HT-29 (cell line): ENCODE measurements at regions not wholly inside any gene's neighbourhood (a gene's known extent, or its start where the extent isn't known, plus 50 kb on each side); places are given as distances from the start of the nearest gene placed in this dataset.

ENCODE experiments used
- DNase-seq: peaks from one replicate; pipeline ENCODE4 v3.0.0-alpha.2; 2015; ENCODE audit warnings: low spot score

- DNase-seq = no peak
Measured at GRCh38 chrX:11952176-11952720, 186.0 kb upstream of the FRMPD4 start.

DNA sequence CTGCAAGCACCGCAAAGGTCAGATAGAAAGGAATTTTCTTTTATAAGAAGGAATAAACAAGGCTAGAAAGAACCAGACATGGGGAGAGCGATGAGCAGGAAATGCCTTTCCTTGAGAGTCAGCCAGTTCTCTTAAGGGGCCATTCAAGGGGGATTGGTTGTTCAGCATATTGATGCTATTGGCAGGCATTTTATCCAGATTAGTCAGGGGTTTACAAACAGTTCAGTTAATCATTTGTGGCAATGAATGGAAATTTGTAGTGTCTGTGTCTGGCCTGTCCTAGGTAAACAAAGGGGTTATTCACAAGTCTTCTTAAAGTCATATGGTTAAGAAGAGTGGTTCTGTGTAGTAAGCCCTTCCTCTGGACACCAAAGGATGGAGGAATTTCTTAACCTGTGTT is 184.7 kb upstream of the FRMPD4 start:
- no peak for DNase-seq

DNA sequence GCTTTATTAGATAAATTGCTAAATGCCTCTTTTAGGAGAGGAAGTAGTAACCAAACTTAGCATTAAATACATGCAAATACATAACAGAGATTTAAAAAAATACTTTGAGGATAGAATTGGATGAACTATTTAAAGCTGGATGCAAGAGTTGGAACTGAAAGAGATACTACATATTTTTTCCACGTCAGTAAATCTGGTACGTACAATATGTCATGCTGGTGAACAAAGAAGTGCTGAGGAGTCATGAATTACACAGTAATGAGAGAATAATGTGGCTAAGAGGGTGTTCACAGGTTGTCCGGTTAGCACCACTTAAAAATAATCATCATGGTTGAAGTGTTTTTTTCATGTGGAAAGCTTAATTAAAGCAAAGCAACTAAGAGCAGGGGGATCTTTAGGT is 184.1 kb upstream of the FRMPD4 start:
- no peak for DNase-seq

DNA sequence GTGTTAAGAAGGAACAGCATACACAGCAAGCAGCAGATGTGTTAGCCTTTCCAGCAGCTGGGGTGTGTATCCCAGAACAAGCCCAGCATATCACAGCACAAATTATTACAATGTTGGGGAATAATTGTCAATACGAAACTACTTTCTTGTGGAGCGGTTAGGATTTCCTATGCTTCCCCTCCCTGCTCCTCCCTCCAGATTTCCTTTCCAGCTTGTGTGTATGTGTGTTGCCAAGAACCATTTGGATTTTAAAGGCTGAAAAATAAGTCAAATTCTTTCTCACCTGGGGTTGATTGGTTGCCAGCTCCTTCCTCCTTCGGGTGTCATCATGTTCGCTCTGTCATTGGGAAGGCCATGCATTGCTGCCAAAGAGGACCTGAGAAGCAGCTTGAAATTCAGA is 178.2 kb upstream of the FRMPD4 start:
- DNase-seq = no peak

- no peak for DNase-seq
Measured at GRCh38 chrX:11965436-11965835, 172.8 kb upstream of the FRMPD4 start.

DNA sequence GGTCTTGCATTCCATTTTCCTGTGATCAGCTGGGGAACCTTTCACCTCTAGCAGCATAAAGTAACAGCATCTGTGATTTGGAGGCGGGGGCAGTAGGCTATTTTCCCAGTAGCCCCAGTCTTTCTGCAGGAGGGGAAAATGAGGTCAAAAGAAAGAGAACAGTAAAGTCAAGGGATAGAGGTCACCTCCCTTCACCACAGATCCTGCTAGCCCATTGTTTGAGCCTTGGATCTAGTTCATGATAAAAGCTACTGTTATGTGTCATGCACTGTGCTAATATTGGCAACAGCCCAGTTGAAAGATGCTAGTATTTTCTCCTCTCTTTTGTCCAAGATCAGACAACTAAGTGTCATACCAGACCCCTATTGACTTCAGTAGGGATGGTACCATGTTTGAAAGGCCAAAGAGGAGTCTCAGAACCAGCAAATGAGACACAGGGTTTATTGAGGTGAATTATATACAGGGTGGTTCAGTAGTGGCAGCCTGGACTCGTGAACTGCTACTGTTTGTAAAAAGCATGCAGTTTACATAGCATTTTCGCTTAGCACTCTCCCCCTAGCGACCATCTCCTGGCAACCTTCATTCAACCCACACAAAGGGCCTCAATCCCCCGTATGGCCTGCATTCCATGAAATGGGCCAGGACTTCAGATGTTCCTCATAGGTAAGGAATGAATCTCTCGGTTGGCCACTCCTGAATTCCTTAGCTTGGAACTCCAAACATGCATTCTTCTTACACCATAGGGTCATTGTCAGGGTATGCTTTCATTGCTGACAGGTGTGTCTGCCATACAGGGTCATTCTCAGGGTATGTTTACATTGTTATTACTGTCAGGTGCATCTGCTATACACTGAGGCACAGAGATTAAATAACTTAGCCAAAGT is 170.0 kb upstream of the FRMPD4 start:
- peak; percentile 20 for DNase-seq

- no peak for DNase-seq
Measured at GRCh38 chrX:11968991-11969390, 169.3 kb upstream of the FRMPD4 start.

GRCh38 chrX:11970578-11971359 is 167.5 kb upstream of the FRMPD4 start:
- DNase-seq = no peak

DNA sequence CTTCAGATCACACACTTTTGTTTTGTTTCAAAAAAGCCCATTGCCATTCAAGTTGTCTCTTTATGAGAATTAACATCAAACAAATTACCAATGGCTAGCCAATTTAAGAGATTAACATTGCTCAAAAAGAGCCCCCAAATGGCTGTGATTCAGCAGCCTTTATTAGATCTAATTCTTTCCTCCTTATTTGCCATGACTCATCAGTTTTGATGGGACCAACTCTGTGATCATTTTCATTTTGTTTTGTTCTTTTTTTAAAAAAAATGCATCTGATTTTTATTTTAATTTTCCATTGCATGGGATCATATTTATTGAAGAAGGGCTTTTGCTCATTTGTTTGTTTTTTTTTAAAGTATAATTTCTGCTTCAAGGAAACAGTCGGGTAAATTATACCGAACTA is 161.6 kb upstream of the FRMPD4 start:
- DNase-seq = no peak

- DNase-seq = no peak
Measured at GRCh38 chrX:11992271-11992670, 146.0 kb upstream of the FRMPD4 start.

DNA sequence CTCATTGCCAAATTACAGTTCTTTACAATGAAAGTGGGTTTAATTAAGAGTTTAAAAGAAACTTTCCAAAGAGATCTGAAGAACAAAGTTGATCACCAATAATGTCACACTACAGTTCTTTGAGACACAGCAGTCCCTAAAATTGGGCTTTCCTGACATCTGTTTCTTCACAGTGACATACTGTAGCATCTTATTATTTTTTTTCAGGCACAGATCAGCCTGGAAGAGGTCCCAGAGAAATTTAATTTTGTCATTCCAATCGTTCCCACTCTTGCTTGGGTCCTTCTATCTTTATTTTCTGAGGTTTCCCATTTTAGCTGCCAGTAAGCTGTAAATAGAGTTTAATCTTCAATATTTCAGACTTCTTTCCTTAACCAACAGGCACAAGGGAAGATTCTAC is 143.1 kb upstream of the FRMPD4 start:
- no peak for DNase-seq

DNA sequence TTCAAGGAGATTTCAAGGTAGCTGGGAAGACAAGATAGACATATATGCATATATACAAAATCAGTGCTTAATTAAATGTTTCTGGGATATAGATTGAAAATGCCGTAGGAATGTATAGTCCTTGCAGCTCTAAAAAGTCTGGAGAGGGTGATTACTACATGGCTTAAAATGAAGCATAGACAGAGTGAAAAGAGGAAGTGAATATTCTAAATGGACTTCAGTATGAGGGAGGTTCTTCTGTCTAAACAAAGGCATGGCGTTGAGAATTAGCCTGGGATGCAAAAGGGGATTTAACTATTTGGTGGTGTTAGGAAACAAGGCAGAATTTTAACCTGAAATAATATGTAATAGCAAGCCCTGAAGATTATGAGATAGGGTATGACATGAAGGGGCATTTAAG is 141.5 kb upstream of the FRMPD4 start:
- DNase-seq = no peak

- no peak for DNase-seq
Measured at GRCh38 chrX:11998944-11999343, 139.3 kb upstream of the FRMPD4 start.

DNA sequence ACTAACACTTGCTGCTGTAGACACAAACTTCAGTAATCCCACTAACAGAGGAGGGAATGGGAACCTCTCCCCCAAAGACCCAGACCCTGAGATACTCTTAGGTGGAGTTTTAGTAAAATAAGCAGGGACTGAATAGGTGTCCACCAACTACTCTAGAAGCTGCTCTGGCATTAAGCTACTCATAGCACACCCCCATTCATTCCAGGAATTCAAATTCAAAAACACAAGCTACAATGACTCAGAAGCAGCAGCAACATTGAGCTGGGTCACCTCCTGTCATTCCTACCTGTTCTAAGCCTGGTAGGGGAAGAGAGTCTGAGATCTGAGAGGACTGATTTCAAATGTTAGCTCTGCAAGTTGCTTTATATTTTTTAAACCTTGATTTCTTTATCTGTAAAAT is 135.4 kb upstream of the FRMPD4 start:
- DNase-seq = no peak

GRCh38 chrX:12007881-12008280 is 130.4 kb upstream of the FRMPD4 start:
- DNase-seq = no peak

GRCh38 chrX:12010436-12010835 is 127.8 kb upstream of the FRMPD4 start:
- no peak for DNase-seq

DNA sequence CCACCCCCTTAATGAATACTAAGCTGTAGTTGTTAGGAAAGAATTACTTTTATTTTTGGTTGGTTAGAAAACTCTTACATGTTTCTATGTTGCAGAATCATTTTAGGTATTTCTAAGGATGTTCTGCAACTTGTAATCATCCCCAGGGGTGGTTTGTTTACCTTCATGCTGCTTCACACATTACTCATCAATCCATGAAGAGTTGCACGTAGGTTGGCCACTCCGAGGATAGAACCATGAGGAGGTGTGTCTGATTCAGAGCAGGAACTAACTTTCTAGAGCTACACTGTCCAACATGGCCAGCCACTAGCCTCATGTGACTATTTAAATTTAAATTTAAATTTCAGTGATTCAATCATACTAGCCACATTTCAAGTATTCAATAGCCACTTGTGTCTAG is 127.2 kb upstream of the FRMPD4 start:
- DNase-seq = no peak

GRCh38 chrX:12013211-12013618 is 125.1 kb upstream of the FRMPD4 start:
- no peak for DNase-seq

DNA sequence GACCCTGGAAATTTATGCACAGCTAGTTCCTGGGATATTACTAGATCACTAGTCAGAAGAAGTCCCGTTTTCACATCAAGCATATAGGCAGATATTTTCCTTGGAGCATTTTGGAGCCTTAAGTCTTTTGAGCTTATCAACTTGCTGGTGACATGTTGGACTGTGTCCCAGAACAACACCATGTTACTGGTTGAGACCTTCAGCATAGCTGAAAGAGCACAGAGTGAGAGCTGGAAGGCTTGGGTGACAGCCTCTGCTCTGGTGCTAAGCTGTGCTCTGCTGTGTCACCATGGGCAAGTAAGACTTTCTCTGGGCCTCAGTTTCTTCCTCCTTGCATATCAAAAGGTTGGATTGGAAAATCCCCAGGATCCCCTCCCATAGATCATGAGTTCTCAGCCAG is 116.6 kb upstream of the FRMPD4 start:
- DNase-seq = no peak

DNA sequence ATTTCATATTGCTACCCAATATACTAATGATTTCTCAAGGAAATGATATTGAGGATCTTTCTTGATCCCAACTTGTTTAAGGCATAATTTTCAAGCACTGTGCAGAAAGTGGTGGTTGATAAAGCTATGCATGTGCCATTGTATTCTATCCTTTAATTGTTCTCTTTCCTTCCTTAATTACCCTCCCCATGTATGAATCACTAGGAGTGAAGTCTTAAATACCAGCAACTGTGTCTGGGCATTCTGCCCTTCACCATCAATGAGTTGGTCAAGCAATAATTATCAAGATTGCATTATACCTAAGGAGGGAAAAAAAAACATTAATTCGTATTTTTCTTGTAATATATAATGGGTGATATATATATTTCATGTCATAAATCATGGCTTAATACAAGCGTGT is 111.8 kb upstream of the FRMPD4 start:
- no peak for DNase-seq

GRCh38 chrX:12032082-12032481 is 106.2 kb upstream of the FRMPD4 start:
- no peak for DNase-seq

DNA sequence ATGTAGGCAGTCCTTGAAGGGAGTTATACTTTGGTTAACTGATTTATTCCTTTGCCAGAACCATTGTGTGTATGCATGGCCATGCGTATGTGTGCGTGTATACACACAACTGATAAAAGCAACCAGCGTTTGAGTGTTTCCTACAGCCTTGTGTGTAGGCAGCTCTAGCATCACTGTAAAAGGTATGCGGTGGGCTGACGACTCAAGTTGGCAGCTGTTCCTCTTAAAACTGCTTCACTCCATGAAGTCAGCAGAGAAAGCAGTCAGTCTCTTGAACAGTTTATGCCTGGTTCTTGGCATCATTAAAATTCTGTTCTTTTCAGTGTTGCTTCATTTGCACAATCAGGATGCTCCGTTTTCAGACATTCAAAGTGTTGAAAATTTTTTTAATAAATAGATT is 103.5 kb upstream of the FRMPD4 start:
- DNase-seq = no peak

GRCh38 chrX:12042615-12043014 is 95.7 kb upstream of the FRMPD4 start:
- no peak for DNase-seq
